ENCODE measurements at regions not wholly inside any gene's neighbourhood (a gene's known extent, or its start where the extent isn't known, plus 50 kb on each side); places are given as distances from the start of the nearest gene placed in this dataset.

GRCh38 chr5:142432369-142432863 lies 107.6 kb upstream of the SPRY4 start:
- no peak for DNase-seq

- DNase-seq: no peak
Observed at GRCh38 chr5:142428773-142429473, 104.1 kb upstream of the SPRY4 start.

- DNase-seq: no peak
Observed at GRCh38 chr5:142428036-142428772, 103.4 kb upstream of the SPRY4 start.

- no peak for DNase-seq
Observed at GRCh38 chr5:142427529-142427928, 102.7 kb upstream of the SPRY4 start.

GRCh38 chr5:142427015-142427364 lies 102.2 kb upstream of the SPRY4 start:
- DNase-seq: no peak

- peak; percentile 14 to 16 for DNase-seq
Observed at GRCh38 chr5:142426129-142427014, 101.6 kb upstream of the SPRY4 start.

- DNase-seq: no peak
Observed at GRCh38 chr5:142425286-142426065, 100.7 kb upstream of the SPRY4 start.

GRCh38 chr5:142422429-142422828 lies 97.6 kb upstream of the SPRY4 start:
- no peak for DNase-seq

GRCh38 chr5:142421621-142422397 lies 97.0 kb upstream of the SPRY4 start:
- DNase-seq: no peak

- DNase-seq: no peak
Observed at GRCh38 chr5:142421228-142421617, 96.4 kb upstream of the SPRY4 start.

GRCh38 chr5:142420561-142421227 lies 95.9 kb upstream of the SPRY4 start:
- DNase-seq: no peak

- DNase-seq: no peak
Observed at GRCh38 chr5:142412581-142412980, 87.8 kb upstream of the SPRY4 start.

- no peak for DNase-seq
Observed at GRCh38 chr5:142411656-142412425, 87.0 kb upstream of the SPRY4 start.

GRCh38 chr5:142411103-142411502 lies 86.3 kb upstream of the SPRY4 start:
- DNase-seq: no peak

- no peak for DNase-seq
Observed at GRCh38 chr5:142408981-142409481, 84.2 kb upstream of the SPRY4 start.

- DNase-seq: no peak
Observed at GRCh38 chr5:142408536-142408935, 83.7 kb upstream of the SPRY4 start.

- no peak for DNase-seq
Observed at GRCh38 chr5:142405814-142406395, 81.1 kb upstream of the SPRY4 start.

GRCh38 chr5:142405023-142405422 lies 80.2 kb upstream of the SPRY4 start:
- DNase-seq: no peak

GRCh38 chr5:142404046-142404477 lies 79.2 kb upstream of the SPRY4 start:
- DNase-seq: no peak

- no peak for DNase-seq
Observed at GRCh38 chr5:142403583-142403982, 78.8 kb upstream of the SPRY4 start.

Measured in cerebellar nuclear complex (tissue), 1 donor.